ENCODE measurements at regions not wholly inside any gene's neighbourhood (a gene's known extent, or its start where the extent isn't known, plus 50 kb on each side); places are given as distances from the start of the nearest gene placed in this dataset.
"Not testable (repeated sequence)": the region's sequence is repeated elsewhere in the genome, so short reads cannot be mapped to it uniquely, and the experiment has no call there.

DNA sequence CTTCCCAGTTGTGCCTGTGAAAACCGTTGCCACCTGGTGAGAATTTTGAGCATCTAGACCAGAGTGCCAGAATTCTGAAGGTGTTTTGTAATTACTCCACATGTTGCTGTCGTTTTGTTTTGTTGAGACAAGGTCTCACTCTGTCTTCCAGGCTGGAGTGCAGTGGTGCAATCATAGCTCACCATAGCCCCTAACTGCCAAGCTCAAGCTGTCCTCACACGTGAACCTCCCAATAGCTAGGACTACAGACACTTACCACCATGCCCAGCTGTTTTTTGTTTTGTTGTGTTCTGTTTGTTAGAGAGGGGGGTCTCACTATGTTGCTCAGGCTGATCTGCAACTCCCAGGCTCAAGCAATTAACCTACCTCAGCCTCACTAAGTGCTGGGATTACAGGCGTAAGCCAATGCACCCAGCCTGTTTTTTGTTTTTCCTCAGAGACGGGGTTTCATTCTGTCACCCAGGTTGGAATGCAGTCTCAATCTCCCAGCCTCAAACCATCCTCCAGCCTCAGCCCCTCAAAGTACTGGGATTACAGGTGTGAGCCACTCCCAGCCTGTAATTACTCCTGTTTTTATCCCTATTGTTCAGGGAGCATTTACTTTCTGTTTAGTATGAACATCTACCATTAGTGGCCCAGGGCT is 121.1 kb upstream of the DMRT1 start:
- DNase-seq: no peak

GRCh38 chr9:722388-722980 is 119.0 kb upstream of the DMRT1 start:
- DNase-seq: no peak

GRCh38 chr9:724461-724860 is 117.0 kb upstream of the DMRT1 start:
- DNase-seq: not testable (repeated sequence)

DNA sequence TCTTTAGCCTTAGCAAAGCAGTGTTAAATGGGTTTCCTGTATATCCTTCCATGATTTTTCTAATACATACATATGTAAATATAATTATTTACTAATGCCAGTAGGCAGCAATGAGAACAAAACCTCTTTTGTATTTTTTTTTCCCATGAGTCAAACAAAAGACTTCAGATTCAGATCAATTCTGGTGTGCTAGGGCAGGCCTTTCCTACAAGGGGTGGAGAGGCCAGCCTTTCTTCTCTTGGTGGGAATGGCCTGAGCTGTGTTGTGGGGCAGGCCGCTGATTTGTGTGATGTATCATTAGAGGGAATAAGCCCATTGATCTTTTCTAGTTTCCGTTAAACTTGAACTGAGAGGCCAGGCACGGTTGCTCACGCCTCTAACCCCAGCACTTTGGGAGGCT is 115.5 kb upstream of the DMRT1 start:
- no peak for DNase-seq

DNA sequence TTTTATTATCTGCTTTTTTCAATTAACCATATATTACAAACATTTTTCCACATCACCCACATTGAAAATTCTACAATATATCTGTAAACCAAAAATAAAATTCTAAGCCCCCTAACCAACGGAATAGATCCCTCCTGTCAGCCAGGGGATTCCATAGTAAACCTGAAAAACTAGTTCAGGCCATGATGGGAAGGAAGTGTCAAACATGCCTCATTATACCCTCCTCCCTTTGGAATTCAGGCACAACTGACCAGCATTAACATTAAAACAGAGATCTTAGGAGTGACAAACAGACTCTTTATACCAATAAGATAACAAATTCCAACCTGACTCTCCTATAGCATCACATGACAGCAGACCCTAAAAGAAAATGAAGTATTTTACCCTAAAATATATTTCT is 113.7 kb upstream of the DMRT1 start:
- DNase-seq: no peak

DNA sequence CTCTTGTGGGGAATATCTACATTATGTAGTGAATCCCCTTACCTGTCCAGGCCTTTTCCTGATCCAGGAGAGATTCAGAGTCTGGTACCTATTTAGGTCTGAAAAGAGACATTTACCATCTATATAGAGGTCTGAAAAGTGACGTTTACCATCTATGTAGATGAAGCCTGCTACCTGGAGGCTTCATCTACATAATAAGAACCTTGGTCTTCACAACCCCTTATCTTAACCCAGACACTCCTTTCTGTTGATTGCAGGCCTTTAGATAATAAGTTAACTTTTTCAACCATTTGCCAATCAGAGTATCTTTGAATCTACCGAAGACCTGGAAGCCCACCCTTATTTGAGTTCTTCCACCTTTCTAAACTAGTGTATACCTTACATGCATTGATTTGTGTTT is 113.0 kb upstream of the DMRT1 start:
- no peak for DNase-seq

DNA sequence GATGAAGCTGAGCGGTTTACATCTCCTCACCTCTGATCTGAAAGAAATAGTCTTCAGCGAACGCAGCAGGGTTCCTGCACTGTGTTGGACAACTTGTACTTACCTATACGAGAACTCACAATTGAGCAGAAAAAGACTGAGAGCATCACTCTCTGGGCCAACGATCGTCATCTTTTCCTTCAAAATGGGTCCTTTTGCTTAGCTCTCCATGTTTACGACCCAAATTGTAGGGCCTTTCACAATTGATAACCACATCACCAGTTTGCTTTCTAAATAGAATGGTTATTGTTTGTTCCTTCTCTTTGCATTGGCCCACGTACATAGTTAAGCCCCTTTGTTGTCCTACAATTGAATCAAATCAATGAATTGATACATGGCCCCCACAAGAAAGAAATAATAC is 110.0 kb upstream of the DMRT1 start:
- no peak for DNase-seq

GRCh38 chr9:734831-735511 is 106.5 kb upstream of the DMRT1 start:
- DNase-seq: no peak

GRCh38 chr9:737400-738120 is 103.9 kb upstream of the DMRT1 start:
- no peak for DNase-seq

GRCh38 chr9:738209-738915 is 103.1 kb upstream of the DMRT1 start:
- no peak for DNase-seq

DNA sequence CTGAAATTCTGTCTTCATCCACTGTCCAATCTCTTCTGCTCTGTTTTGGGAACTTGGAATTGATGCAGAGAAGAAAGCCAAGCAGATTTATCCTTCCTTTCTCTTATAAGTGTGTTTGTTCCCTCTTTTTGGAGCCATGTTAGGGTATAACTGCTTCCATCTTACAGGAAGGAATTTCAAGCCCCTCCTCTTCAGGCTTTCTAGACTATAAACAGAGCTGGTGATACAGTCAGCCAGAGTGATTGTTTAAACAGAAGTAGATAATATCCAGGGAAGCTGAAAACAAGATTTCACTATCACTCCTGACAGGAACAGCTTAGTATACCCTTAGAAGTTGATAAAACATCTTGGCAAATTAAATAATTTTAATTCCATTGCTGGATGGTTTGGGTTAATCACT is 102.1 kb upstream of the DMRT1 start:
- no peak for DNase-seq

- DNase-seq: no peak
These were observed 101.3 kb upstream of the DMRT1 start for GRCh38 chr9:740221-740620.

DNA sequence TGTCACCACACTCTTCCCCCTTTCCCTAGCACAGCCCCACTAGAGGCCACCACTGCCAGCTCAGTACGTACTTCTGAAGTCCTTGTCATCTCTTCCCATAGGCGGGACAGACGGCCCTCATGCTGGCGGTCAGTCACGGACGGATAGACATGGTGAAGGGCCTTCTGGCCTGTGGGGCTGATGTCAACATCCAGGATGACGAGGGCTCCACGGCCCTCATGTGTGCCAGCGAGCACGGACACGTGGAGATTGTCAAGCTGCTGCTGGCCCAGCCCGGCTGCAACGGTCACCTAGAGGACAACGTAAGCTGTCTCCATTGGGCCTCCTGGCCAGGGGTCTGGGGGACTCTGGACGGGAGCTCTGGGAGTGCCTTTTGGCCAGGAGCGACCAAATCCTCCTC is 99.4 kb upstream of the DMRT1 start:
- DNase-seq: no peak

DNA sequence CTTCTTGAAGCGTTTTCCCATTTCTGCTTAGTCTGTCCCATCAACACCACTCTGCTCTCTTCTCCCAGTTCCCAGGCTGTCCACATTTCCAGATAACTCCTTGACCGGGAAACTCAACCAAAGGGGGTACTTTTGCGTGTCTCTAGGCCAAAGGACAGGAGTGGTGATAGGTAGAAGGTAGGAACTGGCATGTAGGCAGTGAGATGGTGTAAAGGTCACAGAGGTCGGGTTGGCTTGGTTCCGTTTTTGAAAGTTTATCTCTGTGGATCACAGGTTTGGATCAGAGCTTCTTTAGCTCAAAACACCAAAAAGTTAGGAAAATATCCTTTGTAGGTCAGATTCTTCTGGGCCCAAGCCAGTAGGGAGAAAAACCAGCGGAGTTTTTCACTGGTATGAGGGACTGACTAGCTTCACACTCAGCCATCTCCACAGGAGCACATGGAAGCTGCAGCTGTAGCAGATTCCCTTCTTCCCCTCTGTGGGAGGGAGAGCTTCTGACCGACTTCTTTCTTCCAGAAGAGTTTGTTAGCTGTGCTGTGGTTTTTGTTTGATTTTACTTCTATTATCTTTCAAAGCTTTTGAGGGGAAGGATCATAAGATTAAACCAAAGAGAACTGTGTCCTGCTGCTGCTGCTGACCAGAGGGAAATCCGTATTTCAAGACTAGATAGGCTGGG is 98.4 kb upstream of the DMRT1 start:
- DNase-seq: no peak

DNA sequence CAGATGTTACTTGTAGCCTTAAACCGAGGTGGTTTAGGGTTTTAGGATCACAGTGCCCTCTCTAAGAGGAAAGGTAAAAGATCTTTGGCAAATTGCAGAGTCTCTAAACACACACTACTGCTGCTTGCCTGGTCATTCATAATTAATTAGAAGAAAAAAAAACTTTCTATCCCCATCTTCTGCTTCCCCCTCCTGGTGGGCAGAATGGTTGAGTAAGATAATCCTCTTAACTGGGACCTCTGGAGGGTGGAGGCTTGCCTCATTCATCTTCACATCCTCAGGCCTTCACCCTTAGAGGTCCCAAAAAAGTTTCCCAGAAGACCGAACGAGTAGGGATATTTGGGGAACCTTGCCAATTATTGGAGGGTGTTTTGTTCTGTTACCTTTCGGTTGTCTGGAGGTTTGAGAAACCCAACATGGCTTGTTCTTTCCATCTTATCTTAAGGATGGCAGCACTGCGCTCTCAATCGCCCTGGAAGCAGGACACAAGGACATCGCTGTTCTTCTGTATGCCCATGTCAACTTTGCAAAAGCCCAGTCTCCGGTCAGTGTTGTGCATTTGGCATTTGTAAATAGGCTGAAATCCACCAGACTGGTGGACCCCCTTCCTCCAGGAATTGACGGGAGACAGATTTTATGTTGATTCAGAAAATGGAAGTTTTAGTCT is 97.3 kb upstream of the DMRT1 start:
- DNase-seq: no peak

GRCh38 chr9:744790-745484 is 96.6 kb upstream of the DMRT1 start:
- no peak for DNase-seq

DNA sequence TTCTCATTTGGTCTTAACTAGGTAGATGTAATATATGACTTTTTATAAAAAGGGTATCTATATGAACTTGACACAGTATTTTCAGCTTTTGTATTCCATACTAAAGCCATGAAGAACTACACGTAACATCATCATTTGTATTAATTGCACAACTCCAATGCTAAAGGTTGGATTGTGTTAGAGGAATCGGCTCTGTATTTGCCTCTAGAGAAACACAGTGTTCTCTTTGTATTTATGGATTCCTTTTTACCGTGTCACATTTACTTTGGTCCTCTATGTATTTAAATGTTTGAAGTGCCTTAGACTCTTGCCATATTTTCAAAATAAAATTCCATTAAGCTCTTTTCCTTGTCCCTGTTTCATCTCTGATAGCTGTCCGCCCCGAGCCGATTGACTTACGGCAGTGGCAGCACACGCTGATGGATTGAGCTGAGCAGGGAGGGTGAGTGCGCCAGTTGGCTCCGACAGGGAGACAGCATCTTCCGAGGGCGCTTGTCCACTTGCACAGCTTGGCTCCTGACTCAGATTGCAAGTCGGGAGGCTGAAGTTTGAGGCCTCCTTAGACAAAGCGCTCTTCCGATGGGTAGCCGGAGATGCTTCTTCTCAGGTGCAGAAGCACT is 95.6 kb upstream of the DMRT1 start:
- no peak for DNase-seq

- DNase-seq: no peak
These were observed 94.6 kb upstream of the DMRT1 start for GRCh38 chr9:746661-747434.

DNA sequence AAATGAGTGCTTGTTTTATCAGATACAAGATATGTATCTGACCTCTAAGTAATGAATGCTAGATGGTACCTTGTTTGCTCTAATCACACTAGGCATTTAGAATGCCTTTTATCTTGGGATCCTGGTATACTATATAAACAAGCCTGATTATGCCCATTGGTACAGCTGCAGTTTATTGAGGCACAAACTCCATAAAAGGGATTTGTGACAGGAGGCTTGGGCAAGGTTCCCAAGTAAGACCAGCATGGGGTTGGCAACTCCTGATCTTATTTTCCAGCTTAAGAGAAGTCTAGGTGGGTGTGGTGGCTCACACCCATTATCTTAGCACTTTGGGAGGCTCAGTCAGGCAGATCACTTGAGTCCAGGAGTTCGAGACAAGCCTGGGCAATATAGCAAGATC is 93.9 kb upstream of the DMRT1 start:
- DNase-seq: no peak

GRCh38 chr9:748861-749497 is 92.5 kb upstream of the DMRT1 start:
- DNase-seq: no peak

Data from activated CD4-positive, alpha-beta T cell treated with anti-CD3 and anti-CD28 coated beads, Interleukin-2, amount 50 U/mL, for 48 hours (primary cell).